PC-3 (cell line): ENCODE measurements at regions not wholly inside any gene's neighbourhood (a gene's known extent, or its start where the extent isn't known, plus 50 kb on each side); places are given as distances from the start of the nearest gene placed in this dataset.

Experiments used
- ATAC-seq: fragments of 200-7000 bp; cut with Tn5 transposase; 2 replicates; pipeline ENCODE4 v1.9.1; 2020; ENCODE audit warnings: mild to moderate bottlenecking, moderate library complexity
- BruUV-seq: library from RNA; stranded (reverse); fragments of 400-500 nt; replicated peaks from 2 replicates; lab custom pipeline; 2021; lab: Mats Ljungman, UMichigan
- CTCF ChIA-PET: fragments of 300-600 bp; sonication (Branson Sonifier 250); formaldehyde crosslinking; loops from one replicate; lab custom pipeline; 2022; ENCODE audit warnings: antibody characterized with exemption; lab: Charles Lee
- POLR2A ChIA-PET: fragments of 300-600 bp; sonication (Branson Sonifier 250); formaldehyde crosslinking; loops from one replicate; lab custom pipeline; 2022; ENCODE audit warnings: antibody characterized with exemption; ENCODE audit not compliant: unreplicated experiment; lab: Charles Lee
- DNase-seq: peaks from one replicate; pipeline ENCODE4 v3.0.0-alpha.2; 2015
- H2AFZ ChIP-seq: fragments of 300-600 bp; sonication (generic); 2 replicates; pipeline ENCODE4 v1.6.0; 2016; ENCODE audit warnings: antibody characterized with exemption, low read length
- H3F3A ChIP-seq: fragments of 300-600 bp; sonication (generic); one replicate; pipeline ENCODE4 v1.6.0; 2017; ENCODE audit warnings: antibody characterized with exemption, low read length, control low read depth, mild to moderate bottlenecking; ENCODE audit not compliant: unreplicated experiment
- H3K27ac ChIP-seq: fragments of 300-600 bp; sonication (generic); 2 replicates; pipeline ENCODE4 v1.5.1; 2016; ENCODE audit warnings: mild to moderate bottlenecking, low read length
- H3K27me3 ChIP-seq: fragments of 300-600 bp; sonication (generic); 2 replicates; pipeline ENCODE4 v1.6.1; 2016; ENCODE audit warnings: low read length, mixed read lengths
- H3K36me3 ChIP-seq: fragments of 300-600 bp; sonication (generic); 2 replicates; pipeline ENCODE4 v1.6.1; 2016; ENCODE audit warnings: low read depth, mixed run types, low read length, mixed read lengths
- H3K4me1 ChIP-seq: fragments of 300-600 bp; sonication (generic); 2 replicates; pipeline ENCODE4 v1.5.1; 2016; ENCODE audit warnings: low read length; ENCODE audit not compliant: insufficient read depth
- H3K4me2 ChIP-seq: fragments of 300-600 bp; sonication (generic); 2 replicates; pipeline ENCODE4 v1.6.0; 2016; ENCODE audit warnings: low read length
- H3K4me3 ChIP-seq: fragments of 300-600 bp; sonication (generic); 2 replicates; pipeline ENCODE4 v1.5.1; 2016; ENCODE audit warnings: mild to moderate bottlenecking, low read length, mixed read lengths
- H3K79me2 ChIP-seq: fragments of 300-600 bp; sonication (generic); 2 replicates; pipeline ENCODE4 v1.6.1; 2017; ENCODE audit warnings: low read length, mixed read lengths
- H3K9ac ChIP-seq: fragments of 300-600 bp; sonication (generic); 2 replicates; pipeline ENCODE4 v1.6.0; 2016; ENCODE audit warnings: mild to moderate bottlenecking, low read length
- H3K9me2 ChIP-seq: fragments of 300-600 bp; sonication (generic); replicated peaks from 2 replicates; pipeline ENCODE4 v1.6.1; 2016; ENCODE audit warnings: mixed run types, low read length, mixed read lengths
- H3K9me3 ChIP-seq: fragments of 300-600 bp; sonication (generic); 2 replicates; pipeline ENCODE4 v1.6.1; 2016; ENCODE audit warnings: low read length, mixed read lengths
- H4K20me1 ChIP-seq: fragments of 300-600 bp; sonication (generic); 2 replicates; pipeline ENCODE4 v1.6.1; 2016; ENCODE audit warnings: low read length, mixed read lengths
- CTCF ChIP-seq: fragments of 300-600 bp; sonication (generic); conservative IDR thresholded peaks from 2 replicates; pipeline ENCODE4 v1.5.1; 2017; ENCODE audit warnings: antibody characterized with exemption, low read depth, mild to moderate bottlenecking, low read length
- EZH2 ChIP-seq: fragments of 300-600 bp; sonication (generic); IDR thresholded peaks from one replicate; pipeline ENCODE4 v1.6.1; 2017; ENCODE audit warnings: antibody characterized with exemption, mild to moderate bottlenecking, low read length; ENCODE audit not compliant: unreplicated experiment
- EZH2phosphoT487 ChIP-seq: fragments of 300-600 bp; sonication (generic); IDR thresholded peaks from 2 replicates; pipeline ENCODE4 v1.6.1; 2018; ENCODE audit warnings: mild to moderate bottlenecking, antibody characterized with exemption, low read length, borderline replicate concordance
- intact Hi-C: fragments of 100-400 bp; cut with micrococcal nuclease; formaldehyde crosslinking; loops from 2 replicates; pipeline ENCODE4 v1.9.0; 2023

GRCh38 chr6:156598071-156598854, 178.9 kb upstream of the ARID1B start:
- Histone ChIP-seq H3K4me2 (no peak overlapping the region), H2AFZ (no peak overlapping the region), H3K4me1 (no peaks in the 10 kb centered on the region), H3K79me2 (no peaks in the 10 kb centered on the region), H3K27me3 (no peaks in the 10 kb centered on the region), H3F3A (no peaks in the 10 kb centered on the region), H4K20me1 (no peaks in the 10 kb centered on the region), H3K9me2 (no peaks in the 10 kb centered on the region), H3K9ac (no peak overlapping the region), H3K27ac (no peak overlapping the region), H3K4me3 (no peak overlapping the region), H3K9me3 (no peaks in the 10 kb centered on the region), H3K36me3 (no peaks in the 10 kb centered on the region)
- no peak for DNase-seq
- BruUV-seq, result no TSS peak
- ChIA-PET CTCF (no interaction called here), POLR2A (no interaction called here)
- no peak for ATAC-seq
- intact Hi-C loops, result no loop called here
- TF ChIP-seq EZH2 (no peak), EZH2phosphoT487 (no peak), CTCF (no peak)

- no peaks in the 10 kb centered on the region for H3K36me3 ChIP-seq
Measured at GRCh38 chr6:156597095-156597494, 180.1 kb upstream of the ARID1B start.

More at GRCh38 chr6:156597095-156597494, 180.1 kb upstream of the ARID1B start:
- no peak for DNase-seq
- Histone ChIP-seq H2AFZ (no peak overlapping the region), H3K9ac (no peak overlapping the region), H3K4me2 (no peak overlapping the region), H3K9me3 (no peaks in the 10 kb centered on the region), H3K4me1 (no peaks in the 10 kb centered on the region), H3K4me3 (no peak overlapping the region), H3K27ac (no peak overlapping the region), H3F3A (no peaks in the 10 kb centered on the region), H3K27me3 (no peaks in the 10 kb centered on the region), H3K79me2 (no peaks in the 10 kb centered on the region), H3K9me2 (no peaks in the 10 kb centered on the region), H4K20me1 (no peaks in the 10 kb centered on the region)
- TF ChIP-seq EZH2 (no peak), EZH2phosphoT487 (no peak), CTCF (no peak)
- ATAC-seq, result no peak
- BruUV-seq, result no TSS peak
- ChIA-PET POLR2A (no interaction called here), CTCF (no interaction called here)
- intact Hi-C loops, result no loop called here
